PC-3 (cell line): ENCODE measurements at regions not wholly inside any gene's neighbourhood (a gene's known extent, or its start where the extent isn't known, plus 50 kb on each side); places are given as distances from the start of the nearest gene placed in this dataset.

ENCODE experiments used
- ATAC-seq: fragments of 200-7000 bp; cut with Tn5 transposase; 2 replicates; pipeline ENCODE4 v1.9.1; 2020; ENCODE audit warnings: mild to moderate bottlenecking, moderate library complexity
- BruUV-seq: library from RNA; stranded (reverse); fragments of 400-500 nt; replicated peaks from 2 replicates; lab custom pipeline; 2021; lab: Mats Ljungman, UMichigan
- CTCF ChIA-PET: fragments of 300-600 bp; sonication (Branson Sonifier 250); formaldehyde crosslinking; loops from one replicate; lab custom pipeline; 2022; ENCODE audit warnings: antibody characterized with exemption; lab: Charles Lee
- POLR2A ChIA-PET: fragments of 300-600 bp; sonication (Branson Sonifier 250); formaldehyde crosslinking; loops from one replicate; lab custom pipeline; 2022; ENCODE audit warnings: antibody characterized with exemption; ENCODE audit not compliant: unreplicated experiment; lab: Charles Lee
- DNase-seq: peaks from one replicate; pipeline ENCODE4 v3.0.0-alpha.2; 2015
- H2AFZ ChIP-seq: fragments of 300-600 bp; sonication (generic); 2 replicates; pipeline ENCODE4 v1.6.0; 2016; ENCODE audit warnings: antibody characterized with exemption, low read length
- H3F3A ChIP-seq: fragments of 300-600 bp; sonication (generic); one replicate; pipeline ENCODE4 v1.6.0; 2017; ENCODE audit warnings: antibody characterized with exemption, low read length, control low read depth, mild to moderate bottlenecking; ENCODE audit not compliant: unreplicated experiment
- H3K27ac ChIP-seq: fragments of 300-600 bp; sonication (generic); 2 replicates; pipeline ENCODE4 v1.5.1; 2016; ENCODE audit warnings: mild to moderate bottlenecking, low read length
- H3K27me3 ChIP-seq: fragments of 300-600 bp; sonication (generic); 2 replicates; pipeline ENCODE4 v1.6.1; 2016; ENCODE audit warnings: low read length, mixed read lengths
- H3K36me3 ChIP-seq: fragments of 300-600 bp; sonication (generic); 2 replicates; pipeline ENCODE4 v1.6.1; 2016; ENCODE audit warnings: low read depth, mixed run types, low read length, mixed read lengths
- H3K4me1 ChIP-seq: fragments of 300-600 bp; sonication (generic); 2 replicates; pipeline ENCODE4 v1.5.1; 2016; ENCODE audit warnings: low read length; ENCODE audit not compliant: insufficient read depth
- H3K4me2 ChIP-seq: fragments of 300-600 bp; sonication (generic); 2 replicates; pipeline ENCODE4 v1.6.0; 2016; ENCODE audit warnings: low read length
- H3K4me3 ChIP-seq: fragments of 300-600 bp; sonication (generic); 2 replicates; pipeline ENCODE4 v1.5.1; 2016; ENCODE audit warnings: mild to moderate bottlenecking, low read length, mixed read lengths
- H3K79me2 ChIP-seq: fragments of 300-600 bp; sonication (generic); 2 replicates; pipeline ENCODE4 v1.6.1; 2017; ENCODE audit warnings: low read length, mixed read lengths
- H3K9ac ChIP-seq: fragments of 300-600 bp; sonication (generic); 2 replicates; pipeline ENCODE4 v1.6.0; 2016; ENCODE audit warnings: mild to moderate bottlenecking, low read length
- H3K9me2 ChIP-seq: fragments of 300-600 bp; sonication (generic); replicated peaks from 2 replicates; pipeline ENCODE4 v1.6.1; 2016; ENCODE audit warnings: mixed run types, low read length, mixed read lengths
- H3K9me3 ChIP-seq: fragments of 300-600 bp; sonication (generic); 2 replicates; pipeline ENCODE4 v1.6.1; 2016; ENCODE audit warnings: low read length, mixed read lengths
- H4K20me1 ChIP-seq: fragments of 300-600 bp; sonication (generic); 2 replicates; pipeline ENCODE4 v1.6.1; 2016; ENCODE audit warnings: low read length, mixed read lengths
- CTCF ChIP-seq: fragments of 300-600 bp; sonication (generic); conservative IDR thresholded peaks from 2 replicates; pipeline ENCODE4 v1.5.1; 2017; ENCODE audit warnings: antibody characterized with exemption, low read depth, mild to moderate bottlenecking, low read length
- EZH2 ChIP-seq: fragments of 300-600 bp; sonication (generic); IDR thresholded peaks from one replicate; pipeline ENCODE4 v1.6.1; 2017; ENCODE audit warnings: antibody characterized with exemption, mild to moderate bottlenecking, low read length; ENCODE audit not compliant: unreplicated experiment
- EZH2phosphoT487 ChIP-seq: fragments of 300-600 bp; sonication (generic); IDR thresholded peaks from 2 replicates; pipeline ENCODE4 v1.6.1; 2018; ENCODE audit warnings: mild to moderate bottlenecking, antibody characterized with exemption, low read length, borderline replicate concordance
- intact Hi-C: fragments of 100-400 bp; cut with micrococcal nuclease; formaldehyde crosslinking; loops from 2 replicates; pipeline ENCODE4 v1.9.0; 2023

- Histone ChIP-seq H3K4me1 (no peaks in the 10 kb centered on the region), H3K4me3 (no peak overlapping the region), H2AFZ (no peak overlapping the region), H3K27me3 (no peaks in the 10 kb centered on the region), H3K9me2 (no peaks in the 10 kb centered on the region), H3K9ac (no peak overlapping the region), H3K36me3 (no peaks in the 10 kb centered on the region), H3F3A (no peaks in the 10 kb centered on the region), H3K79me2 (no peaks in the 10 kb centered on the region), H3K27ac (no peak overlapping the region), H3K4me2 (no peak overlapping the region), H3K9me3 (no peaks in the 10 kb centered on the region), H4K20me1 (no peaks in the 10 kb centered on the region)
- TF ChIP-seq EZH2phosphoT487 (no peak), EZH2 (no peak), CTCF (no peak)
- no peak for DNase-seq
- CTCF ChIA-PET, result no interaction called here
- no TSS peak for BruUV-seq
- intact Hi-C loops, result no loop called here
- POLR2A ChIA-PET, result no interaction called here
- no peak for ATAC-seq
Measured at GRCh38 chr5:66343370-66344071, 199.4 kb downstream of the SREK1 start.

- H3K4me3 ChIP-seq, result no peak overlapping the region
- H2AFZ ChIP-seq, result no peak overlapping the region
- H3F3A ChIP-seq, result no peaks in the 10 kb centered on the region
- H3K9ac ChIP-seq, result no peak overlapping the region
- intact Hi-C loops, result no loop called here
- no peak for ATAC-seq
- H3K27me3 ChIP-seq, result no peaks in the 10 kb centered on the region
- POLR2A ChIA-PET, result no interaction called here
- H3K79me2 ChIP-seq, result no peaks in the 10 kb centered on the region
- H3K9me2 ChIP-seq, result no peaks in the 10 kb centered on the region
- H3K36me3 ChIP-seq, result no peaks in the 10 kb centered on the region
- H3K9me3 ChIP-seq, result no peaks in the 10 kb centered on the region
- H3K4me2 ChIP-seq, result no peak overlapping the region
- no peaks in the 10 kb centered on the region for H3K4me1 ChIP-seq
- H3K27ac ChIP-seq, result no peak overlapping the region
- DNase-seq, result no peak
- no TSS peak for BruUV-seq
- TF ChIP-seq CTCF, result no peak
- H4K20me1 ChIP-seq, result no peaks in the 10 kb centered on the region
- CTCF ChIA-PET, result no interaction called here
Measured at GRCh38 chr5:66344544-66344943, 200.4 kb downstream of the SREK1 start.

GRCh38 chr5:66345281-66345680, 201.2 kb downstream of the SREK1 start:
- DNase-seq (no peak), ATAC-seq (no peak)
- Histone ChIP-seq H3K79me2 (no peaks in the 10 kb centered on the region), H3K9ac (no peak overlapping the region), H3K4me3 (no peak overlapping the region), H3K9me2 (no peaks in the 10 kb centered on the region), H3K27ac (no peak overlapping the region), H2AFZ (no peak overlapping the region), H4K20me1 (no peaks in the 10 kb centered on the region), H3F3A (no peaks in the 10 kb centered on the region), H3K27me3 (no peaks in the 10 kb centered on the region), H3K9me3 (no peaks in the 10 kb centered on the region), H3K4me1 (no peaks in the 10 kb centered on the region), H3K4me2 (no peak overlapping the region), H3K36me3 (no peaks in the 10 kb centered on the region)
- no peak for TF ChIP-seq CTCF
- TF ChIP-seq EZH2phosphoT487, result no peak
- TF ChIP-seq EZH2, result no peak
- ChIA-PET CTCF (no interaction called here), POLR2A (no interaction called here)
- intact Hi-C loops, result no loop called here
- no TSS peak for BruUV-seq
